HK-2 (cell line): ENCODE measurements at regions not wholly inside any gene's neighbourhood (a gene's known extent, or its start where the extent isn't known, plus 50 kb on each side); places are given as distances from the start of the nearest gene placed in this dataset.

ENCODE experiments used
- DNase-seq: peaks from one replicate; pipeline ENCODE4 v3.0.0-alpha.2; 2018; ENCODE audit not compliant: unreplicated experiment

DNA sequence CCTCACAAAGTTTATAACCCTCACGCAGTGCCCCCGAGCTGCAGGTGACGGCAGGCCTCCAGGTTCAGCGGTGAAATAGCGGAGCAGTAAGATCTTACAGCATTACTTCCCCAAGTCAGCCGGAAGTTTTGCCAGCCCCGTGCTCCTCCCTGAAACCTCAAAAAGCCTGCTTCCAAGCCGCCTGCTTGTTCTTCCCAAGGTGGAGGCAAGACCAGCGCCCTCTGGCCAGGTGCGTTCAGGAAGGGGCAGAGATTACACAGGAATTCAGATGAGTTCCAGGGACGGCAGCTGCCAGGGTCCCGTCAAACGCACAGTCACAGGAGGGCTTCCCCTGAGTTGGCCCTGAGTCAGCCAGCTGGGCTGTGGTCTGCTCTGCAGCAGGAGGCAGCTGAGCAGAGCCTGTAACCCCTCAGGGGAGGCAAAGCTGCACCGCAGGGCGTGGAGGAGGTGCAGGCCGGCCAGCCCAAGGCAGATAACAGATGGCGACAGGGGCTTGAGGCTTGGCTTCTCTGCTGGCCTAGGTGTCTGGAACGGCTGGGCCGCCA is 124.1 kb upstream of the RPS6KA2 start:
- no peak for DNase-seq

DNA sequence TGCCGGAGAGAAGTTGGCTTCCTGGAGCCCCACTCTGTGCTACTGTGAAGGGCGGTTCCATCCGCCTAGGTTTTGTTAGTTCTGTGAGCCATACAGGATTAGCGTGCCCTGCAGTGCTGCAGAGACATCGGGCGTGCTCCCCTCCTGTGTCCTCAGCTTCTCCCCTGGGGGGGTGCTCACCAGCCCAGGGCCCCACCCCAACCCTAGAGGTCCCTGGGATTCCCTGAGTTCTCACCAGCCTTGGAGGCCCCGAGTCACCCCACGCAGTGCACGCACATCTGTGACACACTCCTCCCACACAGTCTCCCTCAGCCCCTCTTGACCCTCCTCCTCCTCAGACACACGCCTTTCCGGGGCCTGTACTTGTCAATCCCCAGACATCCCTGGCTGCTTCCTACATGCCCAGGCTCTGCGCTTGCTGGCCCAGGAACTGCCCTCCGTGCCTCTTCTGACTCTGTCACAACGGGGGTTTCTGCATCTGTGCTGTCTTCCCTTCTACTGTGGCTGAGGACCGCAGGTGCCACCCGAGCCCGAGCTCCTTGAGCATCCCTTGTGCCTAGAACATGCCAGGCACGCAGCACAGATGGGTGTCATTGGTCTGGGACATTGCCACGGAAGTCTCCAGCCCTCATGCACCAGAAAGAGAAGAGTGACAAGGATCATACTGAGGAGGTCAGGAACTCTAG is 123.2 kb upstream of the RPS6KA2 start:
- no peak for DNase-seq

DNA sequence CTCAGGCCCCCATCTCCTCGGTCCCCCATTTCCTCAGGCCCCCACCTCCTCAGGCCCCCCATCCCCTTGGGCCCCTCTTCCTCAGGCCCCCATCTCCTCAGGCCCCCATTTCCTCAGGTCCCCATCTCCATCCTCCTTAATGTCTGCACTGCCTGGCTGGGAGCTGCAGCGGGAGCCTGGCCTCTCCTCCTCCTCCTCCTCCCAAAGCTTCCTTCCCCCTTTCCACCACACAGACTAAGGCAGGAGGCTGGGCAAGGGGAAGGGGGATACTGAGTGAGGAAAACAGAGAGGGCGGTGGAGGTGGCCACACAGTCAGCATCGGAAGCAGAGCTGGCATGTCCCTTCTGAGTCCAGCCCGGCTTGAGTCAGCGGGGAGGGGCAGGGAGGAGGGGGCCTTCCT is 122.6 kb upstream of the RPS6KA2 start:
- no peak for DNase-seq

DNA sequence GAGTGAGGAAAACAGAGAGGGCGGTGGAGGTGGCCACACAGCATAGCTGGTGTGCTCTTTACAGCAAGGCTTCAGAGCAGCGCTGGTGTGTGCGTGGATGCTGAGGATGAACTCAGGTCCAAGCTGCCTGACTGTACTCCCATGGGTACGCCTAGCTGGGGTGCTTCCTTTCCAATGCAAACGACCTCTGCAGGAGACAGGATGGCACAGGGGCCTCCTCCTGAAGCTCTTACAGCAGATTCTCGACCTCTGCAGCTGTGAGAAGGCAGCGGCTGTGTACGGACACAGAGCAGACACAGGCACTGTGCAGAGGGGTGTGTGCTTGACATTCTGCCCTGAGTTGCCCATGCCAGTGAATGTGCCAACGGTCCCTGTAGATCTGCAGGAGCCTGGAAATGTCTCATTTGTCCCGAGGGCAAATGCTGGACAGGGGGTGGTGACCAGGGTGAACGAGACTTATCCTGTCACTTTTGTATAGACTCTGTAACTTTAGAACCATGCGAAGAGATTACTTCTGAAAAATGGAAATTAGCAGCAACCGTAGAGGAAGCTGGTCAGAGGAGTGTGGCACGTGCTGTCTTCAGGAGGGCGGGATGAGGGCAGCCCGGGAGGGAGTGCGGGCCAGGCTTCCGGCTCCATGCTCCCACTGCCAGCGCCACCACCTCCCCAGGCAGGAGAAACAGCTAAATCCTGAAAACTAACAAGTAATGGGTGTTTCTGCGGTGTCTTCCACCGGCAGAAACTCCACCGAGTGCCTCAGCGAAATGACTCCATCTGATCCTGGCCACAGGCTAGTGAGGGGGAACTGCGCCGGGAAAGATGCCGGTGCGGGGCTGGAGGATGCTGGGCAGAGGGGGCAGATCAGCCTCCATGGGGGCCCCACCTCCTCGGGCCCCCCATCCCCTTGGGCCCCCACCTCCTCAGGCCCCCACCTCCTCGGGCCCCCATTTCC is 120.9 kb upstream of the RPS6KA2 start:
- no peak for DNase-seq

DNA sequence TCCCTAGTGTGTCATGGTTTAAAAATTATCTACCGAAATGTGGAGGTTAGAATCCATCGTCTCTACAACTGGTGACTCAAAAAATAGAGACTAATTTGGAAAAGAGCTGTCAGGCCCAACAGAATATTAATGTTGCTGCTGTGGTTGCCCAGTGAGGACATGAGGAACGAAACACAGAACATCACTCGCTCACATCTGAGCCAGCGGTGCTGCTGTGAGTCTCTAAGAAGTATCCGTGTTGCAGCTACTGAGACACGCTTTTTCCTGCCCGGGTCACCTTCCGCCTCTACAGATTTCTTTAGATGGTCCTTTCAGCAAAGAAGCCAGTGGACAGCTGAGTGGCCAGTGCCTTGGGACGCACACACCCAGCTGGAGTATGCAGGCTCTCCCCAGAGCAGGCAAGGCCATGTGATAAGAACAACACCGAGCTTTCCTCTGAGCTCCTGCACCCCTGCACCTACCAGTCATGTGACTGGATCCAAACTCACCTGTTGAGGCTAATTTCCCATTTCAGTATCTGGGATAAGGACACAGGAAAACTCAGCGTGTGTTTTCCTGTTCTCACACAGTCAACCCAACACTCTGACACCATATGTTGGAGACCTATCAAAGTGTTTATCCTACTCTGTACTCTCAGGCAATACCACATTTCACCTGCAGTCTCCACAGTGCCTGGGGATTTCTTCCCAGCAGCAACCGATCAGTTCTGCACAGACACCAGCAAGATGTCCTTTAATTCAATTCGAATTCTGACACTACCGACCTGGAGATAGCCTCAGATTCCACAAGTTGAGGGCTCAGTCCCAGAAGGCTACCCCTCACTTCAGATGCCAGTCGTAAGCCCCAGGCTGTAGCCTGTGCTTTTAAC is 119.0 kb upstream of the RPS6KA2 start:
- DNase-seq: no peak

DNA sequence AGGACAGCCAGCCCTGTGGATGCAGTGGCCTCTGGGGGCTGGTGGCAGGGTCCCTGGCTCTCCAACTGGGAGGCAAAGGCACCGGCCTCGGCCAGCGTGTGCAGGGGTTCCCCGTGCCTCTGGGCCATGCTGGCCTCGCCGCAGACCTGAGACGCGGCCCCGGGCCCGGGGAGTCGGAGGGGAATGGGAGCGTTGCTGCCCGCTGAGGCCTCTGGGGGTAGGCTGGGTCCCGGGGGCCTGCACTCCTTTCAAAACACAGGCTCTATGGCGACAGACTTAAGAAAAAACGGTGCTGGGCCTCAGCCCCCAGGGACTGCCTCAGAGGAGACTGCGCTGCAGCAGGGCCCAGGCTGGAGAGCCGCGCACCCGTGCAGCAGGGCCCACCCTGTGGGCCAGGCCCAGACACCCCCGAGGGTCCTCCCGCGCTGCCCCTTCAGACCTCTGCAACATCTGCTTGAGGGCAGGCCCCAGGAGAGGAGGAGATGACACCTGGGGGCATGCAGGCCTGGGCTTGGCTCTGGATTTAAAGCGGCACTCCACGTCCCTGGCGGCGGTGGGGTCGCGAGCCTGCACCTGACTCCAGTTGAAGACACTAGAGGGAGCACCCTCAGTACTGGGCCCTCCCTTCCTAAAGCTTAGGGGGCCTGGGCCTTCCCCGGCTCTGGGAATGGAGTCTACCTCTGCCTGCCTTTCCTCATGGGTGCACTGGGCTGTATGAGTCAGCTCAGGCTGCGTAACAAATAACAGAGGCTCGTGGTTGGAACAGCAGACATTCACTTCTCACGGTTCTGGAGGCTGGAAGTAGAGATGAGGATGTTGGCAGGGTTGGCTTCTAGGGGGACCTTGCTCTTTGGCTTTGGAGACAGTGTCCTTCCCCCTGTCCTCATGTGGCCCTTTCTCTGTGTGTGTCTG is 117.4 kb upstream of the RPS6KA2 start:
- no peak for DNase-seq

DNA sequence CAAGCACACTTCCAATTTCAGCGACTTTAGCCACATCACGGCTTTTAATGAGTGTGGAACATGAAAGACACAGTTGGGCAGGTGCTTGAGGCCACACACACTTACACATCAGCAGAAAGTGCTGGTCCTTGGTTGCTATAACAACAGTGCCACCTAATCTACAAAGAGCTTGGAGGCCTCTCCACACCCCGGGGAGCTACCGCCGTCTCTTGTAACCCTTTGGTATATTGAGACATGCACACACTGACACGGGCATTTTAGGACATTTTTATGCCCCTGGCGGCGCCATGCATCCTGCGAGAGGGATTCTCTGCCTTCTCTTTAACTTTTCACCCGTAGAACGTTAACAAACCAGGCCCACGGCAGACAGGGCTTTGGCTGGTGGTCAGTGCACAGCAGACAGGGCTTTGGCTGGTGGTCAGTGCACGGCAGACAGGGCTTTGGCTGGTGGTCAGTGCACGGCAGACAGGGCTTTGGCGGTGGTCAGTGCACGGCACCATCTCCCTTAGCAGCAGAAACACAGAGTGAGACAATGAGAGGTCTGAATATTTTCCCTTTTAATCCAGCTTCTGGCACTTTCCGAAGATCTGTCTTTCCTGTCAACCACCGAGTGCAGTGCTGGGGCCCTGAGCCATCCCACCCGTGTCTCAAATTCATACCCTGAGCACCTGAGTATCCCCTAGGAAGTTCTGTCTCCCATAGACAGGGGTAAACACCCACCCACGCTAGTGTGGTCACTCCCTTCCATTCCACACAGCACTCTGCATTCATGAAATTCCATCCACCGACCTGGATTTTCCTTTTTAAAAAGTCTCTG is 116.6 kb upstream of the RPS6KA2 start:
- DNase-seq: no peak

DNA sequence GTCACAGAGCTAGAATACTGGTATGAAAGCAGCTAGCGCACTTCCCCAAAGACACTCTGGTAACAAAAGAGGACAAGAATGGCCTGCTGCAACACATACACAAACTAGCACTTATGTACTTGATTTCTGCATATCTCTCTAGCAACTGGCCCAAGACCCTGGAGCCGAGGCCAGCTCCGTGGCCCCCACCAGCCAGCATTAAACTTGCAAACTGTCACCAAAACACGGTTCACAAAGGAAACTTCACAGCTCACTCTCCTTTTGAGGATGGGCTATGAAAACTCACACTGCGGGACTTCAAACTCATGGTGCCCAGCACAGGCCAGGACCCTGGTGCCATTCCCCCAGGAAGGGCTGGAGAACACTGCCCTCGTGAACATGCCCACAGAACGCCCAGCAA is 115.9 kb upstream of the RPS6KA2 start:
- DNase-seq: no peak

DNA sequence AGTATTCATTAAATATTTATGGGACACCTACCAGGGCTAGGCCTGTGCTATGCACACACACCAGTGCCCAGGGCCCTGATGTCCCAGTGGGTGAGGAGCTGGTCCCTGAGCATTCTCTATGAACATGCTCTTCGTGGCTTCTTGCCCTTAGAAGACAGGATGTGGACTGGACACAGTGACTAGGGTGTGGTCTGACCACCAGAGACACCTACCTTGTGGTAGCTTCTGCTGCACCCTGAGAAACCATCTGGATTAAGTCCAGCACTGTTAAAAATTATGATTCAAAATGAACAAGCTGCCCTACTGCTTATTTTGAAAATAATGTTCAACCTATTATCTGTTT is 112.9 kb upstream of the RPS6KA2 start:
- DNase-seq: no peak

DNA sequence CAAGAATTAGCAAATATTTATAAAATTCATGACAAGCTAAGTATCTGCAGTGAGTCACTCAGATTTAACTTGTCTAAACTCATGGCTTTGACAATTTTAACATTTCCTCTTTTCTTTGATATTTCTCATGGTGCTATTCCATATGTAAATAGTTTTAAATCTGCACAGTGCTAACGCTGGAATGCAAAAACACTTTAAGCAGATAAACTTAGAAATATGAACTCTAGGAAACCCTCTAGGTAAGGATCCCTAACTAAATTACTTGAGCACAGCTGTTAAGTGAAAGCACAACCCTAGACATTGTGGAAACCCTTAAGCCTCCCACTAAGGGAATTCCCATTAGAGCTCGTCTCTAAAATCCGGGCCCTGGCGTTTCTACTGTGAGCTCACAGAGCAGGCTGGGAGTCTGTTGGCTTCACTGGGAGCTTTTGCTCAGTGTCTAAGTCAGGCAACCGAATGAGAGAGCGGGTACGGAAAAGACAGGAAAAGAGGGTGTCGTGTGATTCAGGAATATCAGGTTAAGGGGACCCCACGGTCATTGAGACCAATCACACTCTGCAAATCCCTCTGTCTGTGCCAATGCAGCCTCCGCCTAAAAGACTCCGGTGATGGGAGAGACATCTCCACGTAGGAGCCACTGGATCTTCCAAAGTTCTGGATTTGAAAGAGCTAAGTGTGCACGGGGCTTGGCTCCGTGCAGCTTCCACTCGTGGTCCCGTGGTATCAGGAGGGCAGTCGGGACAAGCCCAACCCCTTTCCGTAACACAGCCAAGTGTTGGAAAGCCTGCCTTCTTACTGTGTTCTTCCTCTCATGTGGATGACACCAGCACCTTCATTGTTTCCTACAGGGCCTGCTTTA is 112.3 kb upstream of the RPS6KA2 start:
- no peak for DNase-seq

DNA sequence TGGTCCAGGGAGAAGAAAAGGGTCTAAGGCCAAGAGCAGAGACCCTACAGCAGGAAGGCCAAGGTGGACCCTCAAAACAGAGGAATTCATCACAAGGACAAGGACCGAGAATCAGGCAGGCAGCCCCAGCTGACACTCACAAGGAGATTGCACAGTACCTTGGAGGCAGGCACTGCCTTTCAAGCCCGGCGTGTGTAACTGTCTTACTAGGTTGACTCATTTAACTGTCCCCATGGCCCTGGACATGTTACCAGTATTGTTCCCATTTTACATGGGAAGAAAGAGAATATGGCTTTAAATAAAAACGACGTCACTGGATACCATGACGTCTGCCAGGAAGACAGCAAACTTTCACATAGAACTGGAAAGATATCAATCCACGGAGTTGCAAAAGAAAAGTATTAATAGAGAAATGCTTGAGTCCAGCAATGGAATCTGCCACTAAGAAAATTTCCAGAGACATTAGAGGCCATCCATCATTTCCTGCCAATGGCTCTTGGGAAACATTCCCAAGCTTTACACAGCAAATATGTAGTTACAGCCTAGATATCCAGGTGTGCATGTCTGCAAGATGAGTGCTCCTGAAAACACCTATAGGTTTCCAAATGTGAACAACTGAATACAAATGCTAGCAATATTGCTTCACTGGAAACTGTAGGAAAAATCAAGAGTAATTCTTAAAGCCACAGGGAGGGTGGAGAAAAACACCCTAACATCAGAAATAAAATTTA is 111.5 kb upstream of the RPS6KA2 start:
- no peak for DNase-seq

DNA sequence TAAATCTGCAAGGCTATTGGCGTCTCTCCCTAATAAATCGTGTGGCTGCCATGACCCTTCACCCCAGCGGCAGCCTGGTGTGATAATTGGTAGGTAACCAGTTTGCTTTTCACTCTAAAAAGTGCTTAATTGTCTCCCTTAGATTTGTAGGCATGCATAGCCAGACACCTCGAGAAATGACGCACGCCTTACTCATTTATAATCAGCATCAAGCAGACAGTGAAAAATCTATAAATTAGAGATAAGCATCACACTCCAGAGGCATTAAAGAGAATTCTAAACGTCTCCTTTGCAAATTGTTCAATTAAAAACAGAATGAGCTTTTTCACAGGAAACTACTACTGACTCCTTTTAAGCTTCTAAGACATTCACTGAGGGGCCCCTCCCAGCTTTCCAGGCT is 110.2 kb upstream of the RPS6KA2 start:
- no peak for DNase-seq

DNA sequence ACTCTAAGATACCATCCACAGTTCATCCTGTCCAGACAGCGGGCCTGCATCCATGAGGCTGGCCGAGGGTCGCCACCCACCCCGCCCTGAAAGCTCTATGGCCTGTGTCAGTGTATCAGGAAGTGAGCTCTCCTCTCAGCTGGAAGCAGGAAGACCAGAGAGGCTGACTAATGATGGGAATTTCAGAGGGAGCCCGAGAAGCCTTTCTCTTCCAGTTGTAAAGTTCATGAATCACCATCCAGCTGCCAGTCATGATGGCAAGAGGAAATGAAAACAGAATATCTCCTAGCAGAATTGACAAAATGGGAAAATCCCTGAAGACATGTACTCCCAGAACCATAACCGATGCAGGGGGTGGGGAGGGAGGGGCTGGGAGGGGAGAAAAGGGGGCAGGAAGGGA is 109.6 kb upstream of the RPS6KA2 start:
- DNase-seq: peak; percentile 27

DNA sequence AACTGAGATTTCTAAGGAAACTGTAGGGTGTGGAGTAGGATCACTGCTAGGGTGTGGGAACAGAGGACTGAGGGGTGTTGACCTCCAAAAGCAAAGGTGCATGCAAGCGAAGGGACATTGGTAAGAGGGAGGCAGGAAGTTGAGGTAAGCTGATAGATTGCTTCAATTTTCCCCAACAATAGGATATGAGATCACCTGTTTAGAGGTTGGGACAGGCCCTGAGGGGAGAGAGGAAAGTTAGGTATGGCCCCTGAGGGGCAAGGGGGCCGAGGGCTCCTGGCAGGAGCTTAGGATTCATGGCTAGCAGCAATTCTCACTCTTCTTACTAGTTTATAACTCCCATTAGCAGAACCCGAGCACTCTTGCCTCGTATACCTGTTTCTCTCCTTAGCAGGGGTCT is 106.8 kb upstream of the RPS6KA2 start:
- no peak for DNase-seq

DNA sequence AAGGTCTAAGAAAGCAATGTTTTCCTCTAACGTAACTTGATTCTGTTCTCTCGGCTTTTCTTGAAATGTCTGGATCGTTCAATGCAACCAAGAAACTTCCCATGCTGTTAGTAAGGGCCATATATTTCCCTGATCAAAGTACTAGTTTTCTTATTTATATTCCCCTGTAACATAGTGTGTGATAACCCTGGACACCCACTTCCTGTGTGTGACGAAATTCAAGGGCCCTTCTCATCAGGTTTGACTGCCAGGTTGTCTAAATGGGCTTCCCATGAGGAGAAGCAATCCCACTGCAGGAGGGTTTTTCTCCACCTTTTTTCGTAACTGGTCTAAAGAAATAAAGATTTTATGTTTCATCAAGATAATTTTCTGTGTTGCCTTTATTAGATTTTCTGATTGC is 102.6 kb upstream of the RPS6KA2 start:
- no peak for DNase-seq

DNA sequence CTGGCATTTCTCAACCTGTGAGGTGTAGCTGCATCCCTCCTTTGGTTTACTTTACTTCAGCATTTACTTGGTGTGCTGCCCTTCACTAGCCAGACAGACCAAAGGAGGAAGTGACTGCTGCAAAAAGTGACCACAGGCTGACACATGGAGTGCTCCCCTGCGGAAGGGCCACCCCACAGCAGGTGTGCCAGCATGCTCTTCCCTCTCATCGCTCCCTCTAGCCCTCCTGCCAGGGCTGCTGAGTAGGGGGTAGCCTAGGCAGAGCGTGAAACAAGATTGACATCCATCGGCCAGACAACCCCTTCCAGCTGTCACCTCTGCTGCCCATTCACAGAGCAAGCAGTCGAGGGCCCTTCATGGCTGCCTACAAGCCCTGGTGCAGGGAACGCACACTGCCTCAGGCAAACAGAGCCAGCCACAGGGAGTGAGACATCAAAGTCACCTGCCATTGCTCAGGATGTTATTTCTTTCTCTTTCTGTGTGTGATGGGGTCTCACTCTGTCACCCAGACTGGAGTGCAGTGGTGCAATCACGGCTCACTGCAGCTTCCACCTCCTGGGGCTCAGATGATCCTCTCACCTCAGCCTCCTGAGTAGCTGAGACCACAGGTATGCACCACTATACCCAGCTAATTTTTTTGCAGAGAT is 102.0 kb upstream of the RPS6KA2 start:
- no peak for DNase-seq

DNA sequence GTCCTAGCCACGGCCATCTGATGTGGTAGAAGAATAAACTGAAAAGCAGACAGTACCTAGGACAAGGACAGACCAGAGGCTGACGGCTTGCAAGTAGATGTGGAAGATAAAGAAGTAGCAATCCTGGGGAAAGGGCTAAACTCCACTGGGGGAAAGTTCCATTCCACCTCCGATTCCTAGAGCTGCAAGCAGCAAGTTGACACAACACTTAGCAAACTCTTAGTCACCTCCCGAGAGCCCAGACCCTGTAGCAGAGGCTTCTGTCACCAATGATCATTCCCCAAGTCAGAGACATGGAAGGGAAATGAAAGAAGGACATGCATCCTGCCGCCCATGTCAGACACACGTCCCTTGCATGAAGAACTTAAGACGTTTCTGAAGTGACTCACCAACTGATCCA is 99.2 kb upstream of the RPS6KA2 start:
- no peak for DNase-seq

DNA sequence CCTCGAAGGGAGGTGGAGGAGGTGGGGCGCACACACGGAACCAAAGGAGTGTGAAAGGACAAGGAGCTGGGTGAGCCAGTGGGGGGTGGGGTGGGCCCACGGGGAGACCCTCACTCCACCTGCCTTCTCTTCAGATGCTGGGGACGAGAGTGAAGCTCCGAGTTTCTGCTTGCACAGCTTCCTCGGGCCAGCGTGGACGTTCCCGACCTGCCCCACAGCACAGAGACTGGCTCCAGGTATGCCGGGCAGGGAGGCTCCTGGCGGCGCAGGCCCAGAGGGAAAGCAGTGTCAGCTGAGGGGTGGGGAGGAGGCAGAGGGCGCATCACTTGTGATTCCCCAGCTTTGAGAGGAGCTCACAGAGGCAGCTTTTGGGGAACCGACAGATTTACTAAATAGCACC is 98.5 kb upstream of the RPS6KA2 start:
- no peak for DNase-seq
